ENCODE measurements at regions not wholly inside any gene's neighbourhood (a gene's known extent, or its start where the extent isn't known, plus 50 kb on each side); places are given as distances from the start of the nearest gene placed in this dataset.

- no peaks in the 10 kb centered on the region for H3K79me1 ChIP-seq (ENCODE audit: low read depth, low read length)
- H2BK15ac ChIP-seq (ENCODE audit: low read length) = no peak overlapping the region
- FAIRE-seq = no peak
- H3K18ac ChIP-seq (ENCODE audit: extremely low read depth, low read length) = no peak overlapping the region
- no peak overlapping the region for H4K8ac ChIP-seq (ENCODE audit: extremely low read depth, insufficient read depth, low read length)
- H3K4ac ChIP-seq (replicated peaks; ENCODE audit: insufficient read length, low read depth, low read length) = no peak overlapping the region
- no peak for DNase-seq (ENCODE audit: low read depth in 1 of 2, low spot score in 2 of 2)
- TF ChIP-seq PHF8 (conservative IDR thresholded peaks at IDR 0.05; ENCODE audit: low read depth, low read length) (no peak), YY1 (IDR thresholded peaks at IDR 0.05; ENCODE audit: low read depth, low read length) (no peak), RNF2 (IDR thresholded peaks at IDR 0.05; ENCODE audit: borderline replicate concordance, low read depth, low read length, missing control alignments, poor library complexity, severe bottlenecking) (no peak), TAF7 (optimal IDR thresholded peaks at IDR 0.05; ENCODE audit: borderline replicate concordance, low read depth, low read length) (no peak), SP1 (IDR thresholded peaks at IDR 0.05; ENCODE audit: low read depth, low read length) (no peak), POLR2A (IDR thresholded peaks at IDR 0.05; ENCODE audit: control extremely low read depth in 1 of 2, low read depth in 2 of 2, low read length in 2 of 2) (no peak), RXRA (IDR thresholded peaks at IDR 0.05; ENCODE audit: insufficient read depth, low read depth, low read length) (no peak), JUND (IDR thresholded peaks at IDR 0.05; ENCODE audit: low read length) (no peak), CBX5 (IDR thresholded peaks at IDR 0.05; ENCODE audit: low read depth, low read length) (no peak), GTF2F1 (IDR thresholded peaks at IDR 0.05; ENCODE audit: borderline replicate concordance, low read depth, low read length) (no peak), TCF12 (IDR thresholded peaks at IDR 0.05; ENCODE audit: low read depth, low read length) (no peak), EZH2 (IDR thresholded peaks at IDR 0.05; ENCODE audit: low read depth, low read length, severe bottlenecking) (no peak), NRF1 (IDR thresholded peaks at IDR 0.05; ENCODE audit: low read depth, low read length) (no peak), FOSL1 (IDR thresholded peaks at IDR 0.05; ENCODE audit: insufficient read depth, low read depth, low read length) (no peak)
- H3K23ac ChIP-seq (ENCODE audit: insufficient read length) = no peak overlapping the region
- no peak overlapping the region for H3K9ac ChIP-seq (replicated peaks in 1 of 4; ENCODE audit: extremely low read depth in 1 of 4, low read depth in 3 of 4, low read length in 3 of 4)
- H2AFZ ChIP-seq (ENCODE audit: low read length) = no peak overlapping the region
- H3K14ac ChIP-seq (ENCODE audit: insufficient read length) = no peak overlapping the region
- ChIA-PET POLR2A (ENCODE audit: partially characterized antibody) (interaction anchor here (0.6 kb wide), 1 partner anchor 416 kb away, joined by 3 read pairs; no protein-coding TSS in a partner anchor), CTCF (ENCODE audit: partially characterized antibody) (interaction anchor here (1.1 to 1.6 kb wide), 4 partner anchors 9 to 287 kb away, joined by 3 to 5 read pairs (median 4); no protein-coding TSS in a partner anchor)
- no peak overlapping the region for H3K27ac ChIP-seq (ENCODE audit: low read depth, low read length)
- no peaks in the 10 kb centered on the region for H3K27me3 ChIP-seq (replicated peaks in 1 of 4; ENCODE audit: control insufficient read depth in 3 of 4, extremely low read depth in 1 of 4, insufficient read depth in 3 of 4, low read length in 3 of 4)
- H3K4me3 ChIP-seq (ENCODE audit: extremely low read depth in 1 of 4, insufficient read depth in 2 of 4, low read depth in 3 of 4, low read length in 4 of 4) = no peak overlapping the region
- H4K5ac ChIP-seq (ENCODE audit: insufficient read length, low read depth, low read length) = no peak overlapping the region
- no peak overlapping the region for H2BK12ac ChIP-seq (ENCODE audit: low read depth, low read length)
- 100% methylated on average over 1 of the region's 1 CpG; no CpG with 5 or more reads in 1 of the 2 experiments for WGBS, 2 experiments (ENCODE audit: extremely low coverage in 1 of 2, insufficient coverage in 1 of 2, insufficient read length in 1 of 2, insufficient replicate concordance in 2 of 2, low coverage in 1 of 2, low lambda C conversion rate in 2 of 2, missing lambda C conversion rate in 1 of 2)
- H3K4me2 ChIP-seq (ENCODE audit: insufficient read depth in 1 of 2, low read depth in 2 of 2, low read length in 2 of 2) = no peak overlapping the region
- H2BK120ac ChIP-seq (replicated peaks; ENCODE audit: low read depth, low read length) = no peak overlapping the region
- no peak overlapping the region for H3K56ac ChIP-seq (replicated peaks; ENCODE audit: insufficient read length, low read depth, low read length)
- no peaks in the 10 kb centered on the region for H3K79me2 ChIP-seq (ENCODE audit: control insufficient read depth in 1 of 2, insufficient read depth in 2 of 2, low read length in 2 of 2)
- no peaks in the 10 kb centered on the region for H4K20me1 ChIP-seq (replicated peaks in 1 of 2; ENCODE audit: control insufficient read depth in 1 of 2, insufficient read depth in 2 of 2, low read length in 2 of 2)
- H2BK5ac ChIP-seq (ENCODE audit: low read depth, low read length) = no peak overlapping the region
- H2BK20ac ChIP-seq (ENCODE audit: low read length) = no peak overlapping the region
- H3K4me1 ChIP-seq (replicated peaks in 1 of 4; ENCODE audit: control insufficient read depth in 3 of 4, insufficient read depth in 4 of 4, low read length in 3 of 4) = no peaks in the 10 kb centered on the region
- no peak overlapping the region for H2AK5ac ChIP-seq (ENCODE audit: low read depth, low read length)
- no peaks in the 10 kb centered on the region for H3K23me2 ChIP-seq (ENCODE audit: low read depth, low read length)
- H3K9me3 ChIP-seq (ENCODE audit: insufficient read depth in 2 of 2, low read depth in 1 of 2, low read length in 1 of 2) = no peaks in the 10 kb centered on the region; a peak in 1 of 4 replicates
- H4K91ac ChIP-seq (replicated peaks; ENCODE audit: insufficient read length, low read length) = no peak overlapping the region
- H3K36me3 ChIP-seq (ENCODE audit: control insufficient read depth in 2 of 4, insufficient read depth in 4 of 4, low read length in 3 of 4) = no peaks in the 10 kb centered on the region
These were observed 265.5 kb upstream of the TBC1D5 start for GRCh38 chr3:18007980-18008379.

Measured in H1 (cell line).